GM04504 (cell line): ENCODE measurements at regions not wholly inside any gene's neighbourhood (a gene's known extent, or its start where the extent isn't known, plus 50 kb on each side); places are given as distances from the start of the nearest gene placed in this dataset.
"Not testable (repeated sequence)": the region's sequence is repeated elsewhere in the genome, so short reads cannot be mapped to it uniquely, and the experiment has no call there.

Experiments used
- DNase-seq: peaks from one replicate; pipeline ENCODE4 v3.0.0-alpha.2; 2012; ENCODE audit warnings: low read depth

GRCh38 chr4:170589597-170590191, 499.9 kb upstream of the AADAT start:
- DNase-seq = no peak

- DNase-seq = no peak
Observed at GRCh38 chr4:170581969-170582368, 492.2 kb upstream of the AADAT start.

GRCh38 chr4:170581322-170581721, 491.6 kb upstream of the AADAT start:
- no peak for DNase-seq

GRCh38 chr4:170580651-170581050, 490.9 kb upstream of the AADAT start:
- DNase-seq = no peak

GRCh38 chr4:170538821-170539473, 449.2 kb upstream of the AADAT start:
- no peak for DNase-seq

- no peak for DNase-seq
Observed at GRCh38 chr4:170529748-170530722, 440.3 kb upstream of the AADAT start.

- no peak for DNase-seq
Observed at GRCh38 chr4:170526471-170526870, 436.7 kb upstream of the AADAT start.

- no peak for DNase-seq
Observed at GRCh38 chr4:170522427-170522970, 432.7 kb upstream of the AADAT start.

GRCh38 chr4:170497689-170498088, 407.9 kb upstream of the AADAT start:
- DNase-seq = no peak

- DNase-seq = no peak
Observed at GRCh38 chr4:170497112-170497511, 407.4 kb upstream of the AADAT start.

- no peak for DNase-seq
Observed at GRCh38 chr4:170491981-170492380, 402.2 kb upstream of the AADAT start.

- DNase-seq = peak; percentile 3
Observed at GRCh38 chr4:170476351-170476750, 386.6 kb upstream of the AADAT start.

GRCh38 chr4:170465429-170465828, 375.7 kb upstream of the AADAT start:
- no peak for DNase-seq

GRCh38 chr4:170464614-170465197, 374.9 kb upstream of the AADAT start:
- DNase-seq = no peak

GRCh38 chr4:170446782-170447181, 357.0 kb upstream of the AADAT start:
- DNase-seq = no peak

GRCh38 chr4:170441146-170441545, 351.4 kb upstream of the AADAT start:
- DNase-seq = not testable (repeated sequence)

GRCh38 chr4:170428929-170429328, 339.2 kb upstream of the AADAT start:
- no peak for DNase-seq

- no peak for DNase-seq
Observed at GRCh38 chr4:170425521-170426143, 335.9 kb upstream of the AADAT start.

- DNase-seq = no peak
Observed at GRCh38 chr4:170425040-170425439, 335.3 kb upstream of the AADAT start.

GRCh38 chr4:170423137-170423536, 333.4 kb upstream of the AADAT start:
- DNase-seq = peak; percentile 73

GRCh38 chr4:170420255-170420693, 330.5 kb upstream of the AADAT start:
- peak; percentile 22 for DNase-seq

GRCh38 chr4:170414961-170415360, 325.2 kb upstream of the AADAT start:
- DNase-seq = no peak
